HepG2 (cell line): ENCODE measurements at regions not wholly inside any gene's neighbourhood (a gene's known extent, or its start where the extent isn't known, plus 50 kb on each side); places are given as distances from the start of the nearest gene placed in this dataset.
A peak's percentile ranks its signal among the peaks of the same experiment; 100 is the strongest.

Experiments
- CREM ChIP-seq, 2 experiments: sonication (generic) in 1 of 2; formaldehyde crosslinking in 1 of 2; IDR thresholded peaks; 2 replicates each; pipeline versions ENCODE4 v1.4.0 to v1.6.1; 2016 to 2020; ENCODE audit warnings: antibody characterized with exemption in 1 of 2, mild to moderate bottlenecking in 1 of 2, missing genetic modification reagents in 1 of 2
- FOXJ3 ChIP-seq: sonication (generic); formaldehyde crosslinking; IDR thresholded peaks from 2 replicates; pipeline ENCODE4 v1.4.0; 2020; ENCODE audit warnings: missing genetic modification reagents, mild to moderate bottlenecking, borderline replicate concordance
- FOXM1 ChIP-seq: sonication (generic); formaldehyde crosslinking; IDR thresholded peaks from 2 replicates; pipeline ENCODE4 v1.5.0; 2020; ENCODE audit warnings: missing genetic modification reagents
- GABPB1 ChIP-seq: IDR thresholded peaks from 2 replicates; pipeline ENCODE4 v1.6.1; 2016; ENCODE audit warnings: mild to moderate bottlenecking, missing genetic modification reagents, moderate library complexity, missing compliant biosample characterization
- GFI1 ChIP-seq: sonication (generic); formaldehyde crosslinking; IDR thresholded peaks from 2 replicates; pipeline ENCODE4 v1.5.0; 2020; ENCODE audit warnings: missing genetic modification reagents, mild to moderate bottlenecking, borderline replicate concordance
- HNF1B ChIP-seq: sonication (generic); formaldehyde crosslinking; IDR thresholded peaks from 2 replicates; pipeline ENCODE4 v1.5.1; 2020; ENCODE audit warnings: mild to moderate bottlenecking, moderate library complexity, missing genetic modification reagents
- HNRNPL ChIP-seq: fragments of 200-400 bp; formaldehyde crosslinking; IDR thresholded peaks from 2 replicates; pipeline ENCODE4 v1.6.1; 2017; ENCODE audit warnings: mild to moderate bottlenecking, low read depth, low read length
- HNRNPLL ChIP-seq: fragments of 200-400 bp; formaldehyde crosslinking; IDR thresholded peaks from 2 replicates; pipeline ENCODE4 v1.6.1; 2017; ENCODE audit warnings: mild to moderate bottlenecking, low read depth, low read length; ENCODE audit not compliant: poor library complexity, severe bottlenecking
- KAT8 ChIP-seq: IDR thresholded peaks from 2 replicates; pipeline ENCODE4 v1.6.1; 2016; ENCODE audit warnings: missing genetic modification reagents, missing compliant biosample characterization
- NCOA5 ChIP-seq: sonication (generic); formaldehyde crosslinking; IDR thresholded peaks from 2 replicates; pipeline ENCODE4 v1.4.0; 2020; ENCODE audit warnings: missing genetic modification reagents
- NFATC3 ChIP-seq: sonication (generic); formaldehyde crosslinking; IDR thresholded peaks from 2 replicates; pipeline ENCODE4 v1.5.1; 2020; ENCODE audit warnings: mild to moderate bottlenecking, missing genetic modification reagents
- NR2F1 ChIP-seq, 2 experiments: fragments of 450-650 bp in 1 of 2; formaldehyde crosslinking in 1 of 2; IDR thresholded peaks; 2 replicates each; pipeline versions ENCODE4 v1.5.0 to v1.6.1; 2016 to 2020; ENCODE audit warnings: mild to moderate bottlenecking in 1 of 2, missing compliant biosample characterization in 1 of 2, missing genetic modification reagents in 1 of 2, moderate library complexity in 1 of 2
- PHB2 ChIP-seq: fragments of 450-650 bp; IDR thresholded peaks from 2 replicates; pipeline ENCODE4 v1.6.1; 2018; ENCODE audit not compliant: partially characterized antibody
- RARA ChIP-seq: IDR thresholded peaks from 2 replicates; pipeline ENCODE4 v1.6.1; 2016; ENCODE audit warnings: missing genetic modification reagents, missing compliant biosample characterization
- RFX3 ChIP-seq: IDR thresholded peaks from 2 replicates; pipeline ENCODE4 v1.6.1; 2016; ENCODE audit warnings: missing biosample characterization, missing genetic modification reagents
- SAFB2 ChIP-seq: sonication (generic); formaldehyde crosslinking; IDR thresholded peaks from 2 replicates; pipeline ENCODE4 v1.5.1; 2020; ENCODE audit warnings: missing genetic modification reagents, low read depth, mild to moderate bottlenecking, borderline replicate concordance
- SRSF9 ChIP-seq: fragments of 200-400 bp; formaldehyde crosslinking; IDR thresholded peaks from 2 replicates; pipeline ENCODE4 v1.6.1; 2018; ENCODE audit warnings: borderline replicate concordance, mild to moderate bottlenecking, low read depth, low read length; ENCODE audit not compliant: insufficient read depth, poor library complexity, severe bottlenecking
- TARDBP ChIP-seq: sonication (generic); formaldehyde crosslinking; IDR thresholded peaks from 2 replicates; pipeline ENCODE4 v1.8.0; 2022; ENCODE audit warnings: mild to moderate bottlenecking, missing genetic modification reagents
- TEAD3 ChIP-seq: optimal IDR thresholded peaks from 2 replicates; pipeline ENCODE3; 2016; ENCODE audit warnings: borderline replicate concordance
- XRCC5 ChIP-seq: fragments of 200-400 bp; formaldehyde crosslinking; optimal IDR thresholded peaks from 2 replicates; pipeline ENCODE3; 2017; ENCODE audit warnings: mild to moderate bottlenecking, low read length
- ZBTB7B ChIP-seq: sonication (generic); formaldehyde crosslinking; IDR thresholded peaks from 2 replicates; pipeline ENCODE4 v1.4.0; 2020; ENCODE audit warnings: missing genetic modification reagents
- ZFP1 ChIP-seq: IDR thresholded peaks from 2 replicates; pipeline ENCODE4 v1.6.1; 2016
- ZGPAT ChIP-seq: IDR thresholded peaks from 2 replicates; pipeline ENCODE4 v1.6.1; 2016; ENCODE audit warnings: mild to moderate bottlenecking
- ZMYM2 ChIP-seq: sonication (generic); formaldehyde crosslinking; IDR thresholded peaks from 2 replicates; pipeline ENCODE4 v1.8.0; 2022; ENCODE audit warnings: mild to moderate bottlenecking, missing genetic modification reagents
- ZNF383 ChIP-seq: sonication (generic); formaldehyde crosslinking; IDR thresholded peaks from 2 replicates; pipeline ENCODE4 v1.4.0; 2020; ENCODE audit warnings: missing genetic modification reagents, mild to moderate bottlenecking, borderline replicate concordance
- ZNF619 ChIP-seq: sonication (generic); formaldehyde crosslinking; IDR thresholded peaks from 2 replicates; pipeline ENCODE4 v1.4.0; 2020; ENCODE audit warnings: mild to moderate bottlenecking, missing genetic modification reagents
- ZNF720 ChIP-seq: sonication (generic); formaldehyde crosslinking; IDR thresholded peaks from 2 replicates; pipeline ENCODE4 v1.4.0; 2020; ENCODE audit warnings: missing genetic modification reagents
- ZNF781 ChIP-seq: sonication (generic); formaldehyde crosslinking; IDR thresholded peaks from 2 replicates; pipeline ENCODE4 v1.5.1; 2020; ENCODE audit warnings: borderline replicate concordance, mild to moderate bottlenecking, missing genetic modification reagents; ENCODE audit errors: not compliant biosample characterization
- ZSCAN25 ChIP-seq: sonication (generic); formaldehyde crosslinking; IDR thresholded peaks from 2 replicates; pipeline ENCODE4 v1.8.0; 2022; ENCODE audit warnings: mild to moderate bottlenecking, missing genetic modification reagents
- ZSCAN29 ChIP-seq: sonication (generic); formaldehyde crosslinking; conservative IDR thresholded peaks from 2 replicates; pipeline ENCODE4 v1.4.0; 2020; ENCODE audit warnings: mild to moderate bottlenecking, missing genetic modification reagents

- peak; percentile 69; the same call in 1 of the 2 replicates for TF ChIP-seq GFI1
- TF ChIP-seq GABPB1: peak; percentile 8; the same call in 1 of the 2 replicates
- peak; percentile 92 for TF ChIP-seq ZBTB7B (CRISPR knock-in tag)
- TF ChIP-seq SAFB2 (CRISPR knock-in tag): no peak
- TF ChIP-seq ZMYM2 (CRISPR knock-in tag): peak; percentile 35; the same call in 1 of the 2 replicates
- TF ChIP-seq HNRNPL: 0 out of 2 replicates have a peak, but pooled peaks have one; percentile 33
- TF ChIP-seq ZNF781 (CRISPR knock-in tag): no peak
- no peak for TF ChIP-seq ZGPAT (CRISPR knock-in tag)
- TF ChIP-seq KAT8 (CRISPR knock-in tag): no peak; the same call in 1 of the 2 replicates
- TF ChIP-seq NFATC3 (CRISPR knock-in tag): no peak
- TF ChIP-seq CREM (IDR thresholded peaks at IDR 0.05): no peak; the same call in 1 of the 2 replicates
- TF ChIP-seq CREM (CRISPR knock-in tag; IDR thresholded peaks at IDR 0.05): no peak
- TF ChIP-seq FOXJ3: peak; percentile 46; the same call in 1 of the 2 replicates
- TF ChIP-seq ZFP1 (CRISPR knock-in tag): 0 out of 2 replicates have a peak, but pooled peaks have one; percentile 23
- no peak for TF ChIP-seq RFX3 (CRISPR knock-in tag)
- peak; percentile 82 for TF ChIP-seq TARDBP
- no peak for TF ChIP-seq TEAD3 (CRISPR knock-in tag)
- peak in 1 of 2 experiments; percentile 20; a peak in 1 of 4 replicates for TF ChIP-seq NR2F1 (CRISPR knock-in tag; IDR thresholded peaks at IDR 0.05)
- no peak for TF ChIP-seq ZNF383 (CRISPR knock-in tag)
- TF ChIP-seq FOXM1 (CRISPR knock-in tag): no peak
- peak; percentile 14 for TF ChIP-seq HNRNPLL
- TF ChIP-seq HNF1B: no peak; the same call in 1 of the 2 replicates
- TF ChIP-seq ZNF619 (CRISPR knock-in tag): no peak
- no peak for TF ChIP-seq PHB2
- no peak for TF ChIP-seq NCOA5 (CRISPR knock-in tag)
- peak; percentile 62; the same call in 1 of the 2 replicates for TF ChIP-seq ZSCAN29 (CRISPR knock-in tag)
- TF ChIP-seq SRSF9: no peak
- TF ChIP-seq ZNF720 (CRISPR knock-in tag): no peak
- peak; percentile 19; the same call in 1 of the 2 replicates for TF ChIP-seq ZSCAN25 (CRISPR knock-in tag)
- TF ChIP-seq RARA (CRISPR knock-in tag): peak; percentile 29
- TF ChIP-seq XRCC5: no peak
Measured at GRCh38 chr2:8627019-8627691, 54.7 kb upstream of the ID2 start (continued).
